Myocyte (in vitro differentiated cells): ENCODE measurements at regions not wholly inside any gene's neighbourhood (a gene's known extent, or its start where the extent isn't known, plus 50 kb on each side); places are given as distances from the start of the nearest gene placed in this dataset.
"Not testable (repeated sequence)": the region's sequence is repeated elsewhere in the genome, so short reads cannot be mapped to it uniquely, and the experiment has no call there.

Source experiments
- DNase-seq: peaks from one replicate; pipeline ENCODE4 v3.0.0-alpha.2; 2012; ENCODE audit warnings: low read depth

DNA sequence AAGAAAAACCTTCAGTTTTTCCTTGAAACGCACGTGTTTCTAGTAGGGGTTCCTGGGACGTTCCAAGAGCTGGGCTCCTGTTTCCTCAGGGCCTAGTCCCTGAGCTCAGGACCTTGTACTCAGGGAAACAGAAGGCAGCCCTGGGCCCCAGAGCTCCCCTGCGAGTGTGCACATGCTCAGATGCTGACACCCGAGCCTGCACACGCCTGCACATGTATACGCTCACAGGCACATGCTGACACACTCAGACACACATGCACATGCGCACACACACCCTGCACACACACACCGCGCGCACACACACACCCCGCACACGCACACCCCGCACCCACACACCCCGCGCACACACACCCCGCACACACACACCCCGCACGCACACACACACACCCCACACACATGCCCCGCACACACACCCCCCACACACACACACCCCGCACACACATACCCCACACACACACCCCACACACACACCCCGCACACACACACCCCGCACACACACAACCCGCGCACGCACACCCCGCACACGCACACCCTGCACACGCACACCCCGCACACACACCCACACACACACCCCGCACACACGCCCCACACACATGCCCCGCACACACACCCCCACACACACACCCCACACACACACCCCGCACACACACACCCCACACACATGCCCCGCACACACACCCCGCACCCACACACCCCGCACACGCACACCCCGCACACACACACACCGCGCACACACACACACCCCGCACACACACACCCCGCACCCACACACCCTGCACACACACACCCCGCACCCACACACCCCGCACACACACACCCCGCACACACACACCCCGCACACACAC is 52.2 kb downstream of the CALML3 start:
- DNase-seq, result no peak

GRCh38 chr10:5580038-5580428 is 55.3 kb downstream of the CALML3 start:
- DNase-seq, result not testable (repeated sequence)

GRCh38 chr10:5581670-5582566 is 57.2 kb downstream of the CALML3 start:
- DNase-seq, result no peak

DNA sequence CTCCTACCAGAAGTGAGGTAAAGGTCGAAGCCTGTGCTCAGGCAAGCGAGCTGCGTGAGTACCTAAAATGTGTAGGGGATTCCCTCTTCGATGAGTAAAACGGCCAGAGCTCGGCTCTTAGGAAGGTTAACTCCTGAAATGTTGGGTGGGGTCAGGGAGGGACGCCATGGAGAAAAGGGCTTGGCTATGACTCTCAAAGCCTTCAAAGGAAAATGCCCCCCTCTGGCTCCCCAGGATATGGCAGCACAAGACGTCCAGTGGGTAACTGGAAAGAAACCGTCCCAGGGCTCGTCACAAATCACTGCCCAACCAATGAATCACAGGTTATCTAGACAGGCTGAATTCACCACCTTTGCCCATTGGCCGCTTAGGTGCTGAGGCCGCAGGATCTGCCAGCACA is 58.0 kb downstream of the CALML3 start:
- DNase-seq, result no peak

DNA sequence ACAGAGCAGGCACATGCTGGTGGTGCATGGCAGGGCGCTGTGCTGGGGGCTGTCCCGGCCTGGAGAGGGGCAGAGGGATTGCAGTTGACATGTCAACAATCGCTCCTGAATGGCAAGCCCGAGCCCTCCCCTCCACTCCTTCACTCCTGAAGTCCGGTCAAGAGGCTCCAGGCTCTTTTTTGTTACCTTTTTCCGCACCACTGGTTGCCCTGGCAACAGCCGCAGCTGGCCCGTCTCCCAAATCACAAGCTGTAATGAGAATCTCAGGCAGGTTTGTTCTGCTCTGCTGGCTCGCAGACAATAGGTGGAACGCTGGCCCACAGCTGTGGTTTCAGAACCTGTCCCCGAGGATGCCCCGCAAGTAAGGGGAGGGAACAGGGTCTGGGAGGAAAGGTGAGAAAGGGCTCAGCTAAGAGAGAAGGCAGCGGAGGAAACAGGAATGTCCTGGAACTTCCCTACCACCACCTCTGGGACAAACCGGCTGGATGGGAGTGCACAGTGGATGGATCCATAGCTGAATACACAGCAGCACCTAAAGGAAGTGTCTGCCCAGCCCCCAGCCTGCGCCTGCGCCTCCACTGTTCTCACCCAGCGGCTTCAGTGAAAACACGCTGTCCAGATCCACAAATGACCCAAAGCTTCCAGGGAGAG is 58.9 kb downstream of the CALML3 start:
- no peak for DNase-seq

GRCh38 chr10:5584895-5585516 is 60.2 kb downstream of the CALML3 start:
- peak; percentile 47 for DNase-seq

DNA sequence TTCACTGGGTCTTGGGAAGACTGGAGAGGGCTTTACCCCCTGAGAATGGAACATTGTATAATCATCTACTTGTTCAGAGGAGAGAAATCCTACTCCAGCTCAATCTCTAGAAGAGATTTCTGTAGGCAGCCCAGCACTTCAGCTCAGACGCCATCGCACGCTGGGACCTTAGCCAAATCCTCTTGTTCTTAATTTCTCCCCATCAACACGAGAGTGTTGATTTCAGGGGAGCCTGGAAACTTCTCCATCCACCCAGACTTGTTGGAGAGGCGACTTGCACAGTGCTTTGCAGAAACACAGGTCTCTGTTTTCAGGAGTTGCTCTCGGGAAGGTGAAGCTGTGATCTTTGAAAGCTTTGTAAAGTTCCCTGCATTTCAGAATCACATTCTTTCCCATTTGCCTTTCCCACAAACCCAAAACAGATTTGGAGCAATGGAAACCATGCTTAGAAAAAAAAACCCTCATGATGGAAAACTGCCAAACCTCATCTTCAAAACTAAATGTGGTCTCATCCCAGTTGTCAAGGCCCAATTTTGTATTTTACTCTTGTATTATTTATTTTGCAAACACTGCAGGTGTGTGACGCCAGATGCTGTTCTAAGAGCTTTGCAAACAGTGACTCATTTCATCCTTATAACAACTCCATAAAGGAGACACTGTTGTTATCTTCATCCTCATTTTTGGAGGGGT is 60.9 kb downstream of the CALML3 start:
- peak; percentile 61 for DNase-seq

DNA sequence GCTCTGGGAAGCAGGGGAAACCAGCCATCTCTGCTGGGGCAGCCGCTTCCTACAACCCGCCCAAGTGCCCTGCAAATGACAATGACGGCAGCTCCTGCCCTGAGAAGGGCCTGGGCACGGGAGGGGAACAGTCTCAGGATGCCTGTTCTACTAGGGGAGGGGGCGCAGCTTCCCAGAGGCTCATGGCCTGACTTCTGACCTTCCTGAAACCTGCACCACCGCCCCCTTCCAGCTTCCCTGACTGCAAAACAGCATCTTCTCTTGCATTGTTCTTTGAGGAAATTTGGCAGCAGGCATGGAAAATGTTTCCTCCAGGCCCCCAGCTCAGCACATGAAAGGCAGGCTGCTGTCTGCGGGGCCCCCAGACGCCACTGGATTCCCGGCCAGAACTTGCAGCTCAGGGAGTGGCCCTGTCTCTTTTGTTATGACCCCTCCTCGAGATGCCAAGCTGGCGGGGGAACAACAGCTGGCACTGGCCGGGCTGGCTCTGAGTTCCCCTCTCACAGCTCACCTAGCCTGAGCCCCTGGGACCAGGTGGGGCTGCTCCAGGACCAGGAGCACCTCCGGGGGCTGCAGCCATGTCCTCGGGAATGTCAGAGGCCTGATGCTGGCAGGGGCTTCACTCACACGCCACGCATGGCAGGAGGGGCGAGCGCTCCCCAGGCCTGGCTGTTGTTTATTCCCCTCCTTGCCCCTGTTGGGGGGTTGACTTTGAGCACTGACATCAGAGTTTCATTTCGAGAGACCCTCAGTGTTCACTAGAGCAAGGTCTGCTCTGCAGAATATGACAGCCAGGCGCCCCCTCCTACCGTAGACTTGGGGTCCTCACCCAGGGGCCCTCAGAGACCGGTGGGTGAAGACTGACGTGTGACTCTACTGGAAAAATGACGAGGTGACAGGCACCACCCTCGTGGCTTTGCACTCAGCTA is 62.7 kb downstream of the CALML3 start:
- DNase-seq, result no peak

DNA sequence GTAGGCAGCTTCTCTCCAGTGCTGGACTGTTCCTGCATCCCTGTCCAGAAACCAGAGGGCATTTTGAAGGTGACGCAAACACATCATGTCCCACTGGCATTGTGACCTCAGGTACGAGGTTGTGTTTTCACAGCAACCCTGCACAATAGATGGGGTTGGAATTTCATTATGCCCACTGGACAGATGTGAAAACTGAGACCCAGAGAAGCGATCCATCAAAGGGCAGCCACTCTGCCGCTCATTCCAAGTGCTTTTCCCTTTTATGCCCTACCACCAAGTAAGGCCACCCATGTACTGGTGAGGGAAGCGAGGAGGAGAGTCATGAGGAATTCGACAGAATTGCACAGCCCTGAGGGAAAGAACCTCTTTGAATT is 63.3 kb downstream of the CALML3 start:
- DNase-seq, result no peak

DNA sequence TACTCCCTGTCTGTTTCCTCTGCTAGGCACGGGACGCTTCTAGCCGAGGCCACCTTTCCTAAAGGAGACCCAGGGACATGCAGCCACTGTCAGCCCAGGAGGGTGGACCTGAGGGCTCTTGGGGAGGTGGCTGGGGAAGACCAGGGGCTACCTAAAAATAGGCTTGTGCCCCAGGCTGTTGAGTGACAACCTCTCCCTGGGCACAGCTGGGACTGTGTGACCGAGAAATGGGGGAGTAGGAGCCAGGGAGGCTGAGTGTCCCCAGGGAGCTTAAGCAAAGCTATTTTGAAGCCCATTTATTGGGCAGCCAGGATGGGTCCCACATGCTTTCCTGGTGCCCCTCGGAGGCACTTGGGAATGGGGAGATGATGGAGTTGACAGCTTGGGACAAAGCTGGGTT is 63.8 kb downstream of the CALML3 start:
- peak; percentile 72 for DNase-seq
